ENCODE measurements at regions not wholly inside any gene's neighbourhood (a gene's known extent, or its start where the extent isn't known, plus 50 kb on each side); places are given as distances from the start of the nearest gene placed in this dataset.

GRCh38 chr13:104170980-104171555 lies 1104.9 kb upstream of the SLC10A2 start:
- DNase-seq (ENCODE audit: low read depth) = no peak

GRCh38 chr13:104163866-104164630 lies 1097.8 kb upstream of the SLC10A2 start:
- DNase-seq (ENCODE audit: low read depth) = no peak

- no peak for DNase-seq (ENCODE audit: low read depth)
Observed at GRCh38 chr13:104160536-104160935, 1094.3 kb upstream of the SLC10A2 start.

DNA sequence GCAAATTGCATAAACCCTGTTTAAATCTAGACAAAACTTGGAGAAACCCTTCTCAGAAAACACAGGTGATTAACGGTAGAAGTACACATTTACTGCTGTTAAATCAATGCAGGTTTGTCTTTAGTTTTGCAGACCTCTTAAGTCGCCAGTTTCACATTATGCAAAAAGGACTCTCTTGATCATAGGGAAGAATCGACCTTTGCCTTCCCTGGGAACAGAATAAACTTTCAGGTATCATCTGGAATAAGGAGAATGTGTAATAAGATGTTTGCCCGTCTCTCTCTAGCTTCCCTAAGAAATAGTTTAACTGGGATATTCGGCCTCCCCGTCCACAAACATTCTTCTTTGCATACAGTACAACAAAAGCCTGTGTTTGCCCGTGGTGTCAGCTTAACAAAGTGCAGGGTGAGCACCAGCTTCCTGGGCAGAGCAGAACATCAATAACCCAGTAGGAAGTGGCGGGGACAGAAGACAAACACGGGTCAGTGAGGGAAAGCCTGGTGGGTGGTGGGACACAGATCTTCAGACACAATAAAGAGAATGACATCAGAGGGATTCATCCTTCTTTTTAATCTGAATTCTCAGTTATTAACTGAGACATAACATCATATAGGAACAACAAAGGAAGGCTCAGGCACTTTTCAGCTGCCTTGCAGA lies 1077.7 kb upstream of the SLC10A2 start:
- no peak for DNase-seq (ENCODE audit: low read depth)

- DNase-seq (ENCODE audit: low read depth) = no peak
Observed at GRCh38 chr13:104140552-104140951, 1074.3 kb upstream of the SLC10A2 start.

GRCh38 chr13:104137416-104137815 lies 1071.2 kb upstream of the SLC10A2 start:
- DNase-seq (ENCODE audit: low read depth) = no peak

DNA sequence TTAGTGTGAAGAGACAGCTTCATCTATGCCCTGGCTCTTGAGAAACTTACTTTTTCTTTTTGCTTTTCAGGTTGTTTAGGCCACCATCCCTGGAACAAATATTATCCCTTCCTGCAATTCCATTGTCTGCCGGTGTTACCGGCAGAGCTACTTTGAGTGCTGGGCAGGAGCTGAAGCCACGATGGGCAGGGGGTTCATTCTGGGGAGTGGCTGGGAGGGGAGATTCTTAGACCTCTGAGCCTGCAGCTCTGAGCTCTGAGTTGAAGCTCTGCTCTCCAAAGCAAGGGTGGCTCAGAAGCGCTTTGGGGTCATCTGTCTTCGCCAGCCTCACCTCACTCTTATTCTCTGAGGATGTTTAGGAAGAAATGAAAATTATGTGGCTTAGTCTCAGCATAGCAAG lies 1066.6 kb upstream of the SLC10A2 start:
- DNase-seq (ENCODE audit: low read depth) = no peak

DNA sequence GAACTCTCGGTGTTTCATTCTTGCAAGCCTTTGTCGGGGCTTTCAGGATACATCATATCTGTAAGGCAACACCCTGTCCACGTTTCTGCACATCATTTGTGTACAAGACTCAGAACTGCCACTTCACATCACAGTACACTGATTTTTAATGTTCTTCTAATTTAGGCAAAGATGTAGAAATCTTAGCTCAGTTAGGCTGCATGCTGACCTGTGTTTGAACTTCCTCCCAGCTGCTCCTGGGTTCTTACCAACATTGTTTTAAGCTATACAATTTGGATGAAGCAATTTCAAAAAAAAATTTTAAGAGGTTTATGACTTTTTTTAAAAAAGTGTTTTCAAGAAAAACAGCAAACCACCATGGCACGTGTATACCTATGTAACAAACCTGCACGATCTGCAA lies 1047.9 kb upstream of the SLC10A2 start:
- DNase-seq (ENCODE audit: low read depth) = no peak

GRCh38 chr13:104111031-104111430 lies 1044.8 kb upstream of the SLC10A2 start:
- DNase-seq (ENCODE audit: low read depth) = no peak

- DNase-seq (ENCODE audit: low read depth) = no peak
Observed at GRCh38 chr13:104106705-104107393, 1040.6 kb upstream of the SLC10A2 start.

- no peak for DNase-seq (ENCODE audit: low read depth)
Observed at GRCh38 chr13:104105418-104106355, 1039.5 kb upstream of the SLC10A2 start.

GRCh38 chr13:104099750-104100149 lies 1033.5 kb upstream of the SLC10A2 start:
- DNase-seq (ENCODE audit: low read depth) = no peak

DNA sequence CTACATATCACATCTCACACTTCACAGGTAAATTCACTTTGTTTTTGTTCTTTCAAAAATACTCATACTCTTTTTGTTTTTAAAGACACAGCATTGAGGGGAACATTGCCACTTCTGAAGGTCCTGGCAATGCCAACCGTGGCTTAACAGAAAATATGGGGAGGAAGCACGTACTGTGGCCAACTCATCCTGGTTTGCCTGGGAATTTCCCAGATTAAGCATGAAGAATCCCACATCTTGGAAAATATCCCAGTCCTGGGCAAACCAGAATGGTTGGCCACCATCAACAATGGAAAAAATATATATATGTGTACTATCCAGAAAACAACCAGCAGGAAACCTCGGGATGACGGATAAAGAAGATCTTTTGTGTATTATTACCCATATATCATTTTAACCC lies 1032.2 kb upstream of the SLC10A2 start:
- DNase-seq (ENCODE audit: low read depth) = no peak

DNA sequence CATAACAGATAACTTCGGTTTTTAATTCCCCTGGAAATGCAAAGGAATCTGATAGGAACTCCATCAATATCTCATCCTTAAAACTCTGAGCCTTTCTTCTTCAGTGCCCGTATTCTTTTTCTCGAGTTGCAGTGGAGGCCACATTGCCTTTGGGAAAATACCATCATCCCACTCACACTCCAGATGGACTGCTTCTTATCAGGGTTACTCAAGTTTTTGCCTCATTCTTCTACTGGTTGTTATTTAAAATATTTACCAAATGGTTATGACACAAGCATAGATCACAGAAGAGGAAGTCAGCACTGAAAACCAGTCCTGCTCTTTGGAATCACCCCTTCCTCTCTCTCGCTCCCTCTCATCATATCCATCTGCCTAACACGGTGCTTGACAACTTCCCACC lies 1020.5 kb upstream of the SLC10A2 start:
- no peak for DNase-seq (ENCODE audit: low read depth)

- DNase-seq (ENCODE audit: low read depth) = no peak
Observed at GRCh38 chr13:104086210-104086609, 1020.0 kb upstream of the SLC10A2 start.

DNA sequence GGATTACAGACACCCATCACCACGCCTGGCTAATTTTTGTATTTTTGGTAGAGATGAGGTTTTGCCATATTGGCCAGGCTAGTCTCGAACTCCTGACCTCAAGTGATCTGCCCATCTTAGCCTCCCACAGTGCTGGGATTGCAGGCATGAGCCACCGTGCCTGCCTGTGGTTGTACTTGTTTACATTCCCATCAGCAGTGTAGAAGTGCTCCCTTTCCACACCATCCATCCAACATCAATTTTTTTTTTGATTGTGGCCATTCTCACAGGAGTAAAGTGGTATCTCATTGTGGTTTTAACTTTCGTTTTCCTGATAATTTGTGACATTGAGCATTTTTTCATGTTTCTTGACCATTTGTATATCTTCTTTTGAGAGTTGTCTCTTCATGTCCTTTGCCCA lies 1019.4 kb upstream of the SLC10A2 start:
- DNase-seq (ENCODE audit: low read depth) = no peak

DNA sequence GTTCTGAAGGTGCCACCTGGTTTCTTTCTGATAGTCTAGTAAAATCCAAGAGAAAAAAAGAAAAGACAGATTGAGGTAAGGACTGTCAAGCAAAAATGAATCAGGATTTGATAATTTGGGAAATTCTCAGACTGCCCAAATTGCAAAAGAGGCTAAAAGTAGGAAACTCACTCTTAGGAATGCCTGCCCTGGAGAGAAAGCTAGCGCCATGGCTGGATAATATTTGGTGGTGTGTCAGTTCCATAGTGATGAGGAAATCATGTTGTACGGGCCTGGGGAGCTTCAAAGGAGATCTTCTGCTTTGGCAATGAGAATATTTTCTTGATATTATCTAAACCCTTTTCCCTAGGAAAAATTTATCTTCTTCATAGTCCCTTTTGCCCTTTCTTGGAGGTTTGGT lies 1008.1 kb upstream of the SLC10A2 start:
- no peak for DNase-seq (ENCODE audit: low read depth)

- no peak for DNase-seq (ENCODE audit: low read depth)
Observed at GRCh38 chr13:104071806-104072205, 1005.6 kb upstream of the SLC10A2 start.

DNA sequence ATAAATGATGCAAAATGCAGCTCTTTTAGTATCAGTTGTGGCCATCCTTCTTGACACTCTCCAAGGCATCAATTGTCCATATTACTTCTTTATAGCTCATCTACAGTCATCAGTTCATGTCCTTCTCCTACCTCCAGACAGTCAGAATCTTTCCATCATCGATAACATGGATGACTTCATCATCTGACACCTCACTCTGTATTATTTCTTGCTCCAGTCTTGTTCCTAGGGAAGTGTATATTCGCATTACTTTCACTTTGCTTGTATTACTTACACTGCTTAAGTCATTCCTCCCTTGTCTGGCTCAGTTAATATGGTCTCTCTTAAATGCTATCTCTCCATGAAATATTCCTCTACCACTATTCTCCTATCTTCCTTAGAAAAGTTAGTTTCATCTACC lies 999.1 kb upstream of the SLC10A2 start:
- no peak for DNase-seq (ENCODE audit: low read depth)

DNA sequence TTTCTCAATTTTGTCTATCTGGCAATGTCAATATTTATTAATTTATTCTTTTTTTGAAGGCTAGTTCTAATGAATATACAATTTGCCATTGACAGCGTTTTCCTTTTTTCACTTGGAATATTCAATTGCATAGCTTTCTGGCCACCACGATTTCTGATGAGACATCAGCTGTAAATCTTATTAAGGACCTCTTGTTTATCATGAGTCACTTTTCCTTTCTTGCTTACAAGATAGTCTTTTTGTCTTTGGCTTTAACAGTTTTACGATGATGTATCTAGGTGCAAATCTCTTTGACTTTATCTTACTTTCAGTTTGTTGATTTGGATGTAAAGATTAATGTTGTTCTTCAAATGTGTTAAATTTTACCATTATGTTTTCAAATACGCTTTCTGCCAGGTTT lies 991.6 kb upstream of the SLC10A2 start:
- no peak for DNase-seq (ENCODE audit: low read depth)

DNA sequence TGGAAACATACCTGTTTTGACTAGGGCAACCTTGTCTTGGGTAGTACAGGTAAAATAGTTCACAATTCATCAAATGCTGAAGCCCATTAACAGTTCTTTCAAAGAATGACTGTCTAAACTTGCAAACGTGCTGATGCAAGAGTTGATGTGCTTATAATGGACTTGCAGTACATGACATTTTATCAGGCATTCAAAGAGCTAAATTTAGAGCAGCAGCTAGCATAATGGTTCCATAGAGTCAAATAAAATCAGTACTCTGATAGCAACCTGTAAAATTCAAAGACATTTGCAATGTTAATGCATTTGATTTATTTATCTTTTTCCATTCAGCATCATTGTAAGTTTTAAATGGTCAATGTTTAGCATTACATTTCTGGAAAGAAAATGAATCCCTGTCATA lies 979.7 kb upstream of the SLC10A2 start:
- no peak for DNase-seq (ENCODE audit: low read depth)

GRCh38 chr13:104043184-104043583 lies 977.0 kb upstream of the SLC10A2 start:
- no peak for DNase-seq (ENCODE audit: low read depth)
